ENCODE measurements at regions not wholly inside any gene's neighbourhood (a gene's known extent, or its start where the extent isn't known, plus 50 kb on each side); places are given as distances from the start of the nearest gene placed in this dataset.

- no peak overlapping the region for H2AFZ ChIP-seq (replicated peaks; ENCODE audit: low read length, poor library complexity)
- intact Hi-C loops (cut with micrococcal nuclease) = no loop called here
- no peak overlapping the region for H4K91ac ChIP-seq (ENCODE audit: insufficient read depth, low read depth, low read length)
- H2BK120ac ChIP-seq (ENCODE audit: low read depth, low read length) = no peak overlapping the region
- H2BK20ac ChIP-seq (ENCODE audit: low read depth, low read length) = no peak overlapping the region
- WGBS, 2 experiments (ENCODE audit: extremely low coverage in 2 of 2, insufficient read length in 1 of 2) = no CpG with 5 or more reads among the region's 1 CpG
- no peak for TF ChIP-seq USF2 (IDR thresholded peaks at IDR 0.05; ENCODE audit: low read depth, low read length)
- TF ChIP-seq ELK1 (IDR thresholded peaks at IDR 0.05; ENCODE audit: borderline replicate concordance, low read depth, low read length) = no peak
- H3K9me1 ChIP-seq (ENCODE audit: insufficient read depth, low read length) = no peaks in the 10 kb centered on the region
- H2AK9ac ChIP-seq (replicated peaks; ENCODE audit: low read depth, low read length, poor library complexity) = no peak overlapping the region
- no peak overlapping the region for H2BK5ac ChIP-seq (ENCODE audit: low read depth, low read length, poor library complexity, severe bottlenecking)
- H3K79me1 ChIP-seq (ENCODE audit: low read depth in 1 of 2, low read length in 2 of 2) = no peaks in the 10 kb centered on the region
- H3K4ac ChIP-seq (ENCODE audit: low read depth, low read length) = no peak overlapping the region
- H3K56ac ChIP-seq (ENCODE audit: extremely low read depth, insufficient read depth, low read length) = no peak overlapping the region
- H3K4me3 ChIP-seq (ENCODE audit: insufficient read depth, low read depth, low read length) = no peak overlapping the region
- in situ Hi-C loops (cut with MboI; ENCODE audit: low sequenced_read_pairs) = no loop called here
- H3K27me3 ChIP-seq (ENCODE audit: control insufficient read depth, insufficient read depth, low read length) = no peaks in the 10 kb centered on the region
- H4K20me1 ChIP-seq (ENCODE audit: insufficient read depth, low read length) = no peaks in the 10 kb centered on the region
- no peak overlapping the region for H3K23ac ChIP-seq (ENCODE audit: low read depth, low read length)
- H3K36me3 ChIP-seq (ENCODE audit: control insufficient read depth, insufficient read depth, low read length) = no peaks in the 10 kb centered on the region
- no peak overlapping the region for H3K18ac ChIP-seq (ENCODE audit: low read depth, low read length)
- H3K14ac ChIP-seq (replicated peaks; ENCODE audit: low read depth, low read length) = no peak overlapping the region
- ATAC-seq (ENCODE audit: low read depth) = no peak
- no peak overlapping the region for H3K4me2 ChIP-seq (ENCODE audit: low read depth, low read length)
- H4K5ac ChIP-seq (ENCODE audit: low read depth, low read length) = no peak overlapping the region
- no peak overlapping the region for H4K8ac ChIP-seq (ENCODE audit: low read depth in 2 of 2, low read length in 2 of 2)
- H2BK15ac ChIP-seq (ENCODE audit: low read depth, low read length) = no peak overlapping the region
- CTCF ChIA-PET = no interaction called here
- DNase-seq = no peak
- H3K4me1 ChIP-seq (ENCODE audit: control insufficient read depth, insufficient read depth, low read length) = no peaks in the 10 kb centered on the region
- H3K9ac ChIP-seq (ENCODE audit: low read depth, low read length) = no peak overlapping the region
- dilution Hi-C loops (cut with HindIII; ENCODE audit: low sequenced_read_pairs, unreplicated experiment) = no loop called here
- H2AK5ac ChIP-seq (ENCODE audit: low read depth, low read length) = no peak overlapping the region
- BruUV-seq (replicated peaks) = no TSS peak
- no peaks in the 10 kb centered on the region for H3K9me3 ChIP-seq (ENCODE audit: control insufficient read depth, insufficient read depth, low read length)
- H3K27ac ChIP-seq (ENCODE audit: insufficient read depth, low read length) = no peak overlapping the region
- POLR2A ChIA-PET (ENCODE audit: unreplicated experiment) = no interaction called here
Observed at GRCh38 chr5:89493414-89493813, 610.4 kb upstream of the MEF2C start.
